ENCODE measurements at regions not wholly inside any gene's neighbourhood (a gene's known extent, or its start where the extent isn't known, plus 50 kb on each side); places are given as distances from the start of the nearest gene placed in this dataset.

- Histone ChIP-seq H3K4me3 (IDR thresholded peaks at IDR 0.05; ENCODE audit: insufficient read depth, low read depth, low read length) (no peak overlapping the region), H3K9ac (no peak overlapping the region), H2AFZ (ENCODE audit: low read depth) (no peak overlapping the region), H3K27ac (no peak overlapping the region), H3K4me1 (ENCODE audit: low read depth, poor library complexity, severe bottlenecking) (no peaks in the 10 kb centered on the region), H3K36me3 (ENCODE audit: insufficient read depth) (no peaks in the 10 kb centered on the region), H3K27me3 (ENCODE audit: insufficient read depth, low read depth) (no peaks in the 10 kb centered on the region), H3K4me2 (no peak overlapping the region), H3K79me2 (ENCODE audit: insufficient read depth, low read depth) (no peaks in the 10 kb centered on the region), H4K20me1 (ENCODE audit: insufficient read depth) (no peaks in the 10 kb centered on the region)
- no peak for TF ChIP-seq CTCF (conservative IDR thresholded peaks at IDR 0.05; ENCODE audit: low read depth, low read length)
These were observed 383.2 kb upstream of the SLC14A2 start for GRCh38 chr18:45232061-45232460.

GRCh38 chr18:45236676-45237075 is 378.6 kb upstream of the SLC14A2 start:
- Histone ChIP-seq H2AFZ (ENCODE audit: low read depth) (no peak overlapping the region), H3K27ac (no peak overlapping the region), H3K4me3 (IDR thresholded peaks at IDR 0.05; ENCODE audit: insufficient read depth, low read depth, low read length) (no peak overlapping the region), H3K27me3 (ENCODE audit: insufficient read depth, low read depth) (no peaks in the 10 kb centered on the region), H3K9ac (no peak overlapping the region), H3K79me2 (ENCODE audit: insufficient read depth, low read depth) (no peaks in the 10 kb centered on the region), H3K36me3 (ENCODE audit: insufficient read depth) (no peaks in the 10 kb centered on the region), H3K4me1 (ENCODE audit: low read depth, poor library complexity, severe bottlenecking) (no peaks in the 10 kb centered on the region), H3K4me2 (no peak overlapping the region), H4K20me1 (ENCODE audit: insufficient read depth) (no peaks in the 10 kb centered on the region)
- no peak for TF ChIP-seq CTCF (conservative IDR thresholded peaks at IDR 0.05; ENCODE audit: low read depth, low read length)

GRCh38 chr18:45237343-45238098 is 377.8 kb upstream of the SLC14A2 start:
- H3K36me3 ChIP-seq (ENCODE audit: insufficient read depth), result no peaks in the 10 kb centered on the region
- H3K4me1 ChIP-seq (ENCODE audit: low read depth, poor library complexity, severe bottlenecking), result no peaks in the 10 kb centered on the region
- TF ChIP-seq CTCF (conservative IDR thresholded peaks at IDR 0.05; ENCODE audit: low read depth, low read length), result no peak
- no peak overlapping the region for H3K9ac ChIP-seq
- no peaks in the 10 kb centered on the region for H3K27me3 ChIP-seq (ENCODE audit: insufficient read depth, low read depth)
- no peak overlapping the region for H3K4me2 ChIP-seq
- H3K79me2 ChIP-seq (ENCODE audit: insufficient read depth, low read depth), result no peaks in the 10 kb centered on the region
- no peak overlapping the region for H2AFZ ChIP-seq (ENCODE audit: low read depth)
- no peak overlapping the region for H3K4me3 ChIP-seq (IDR thresholded peaks at IDR 0.05; ENCODE audit: insufficient read depth, low read depth, low read length)
- no peak overlapping the region for H3K27ac ChIP-seq
- H4K20me1 ChIP-seq (ENCODE audit: insufficient read depth), result no peaks in the 10 kb centered on the region

GRCh38 chr18:45241271-45241670 is 374.0 kb upstream of the SLC14A2 start:
- Histone ChIP-seq H3K27me3 (ENCODE audit: insufficient read depth, low read depth) (no peaks in the 10 kb centered on the region), H3K4me2 (no peak overlapping the region), H3K79me2 (ENCODE audit: insufficient read depth, low read depth) (no peaks in the 10 kb centered on the region), H3K36me3 (ENCODE audit: insufficient read depth) (no peaks in the 10 kb centered on the region), H3K4me3 (IDR thresholded peaks at IDR 0.05; ENCODE audit: insufficient read depth, low read depth, low read length) (no peak overlapping the region), H3K9ac (no peak overlapping the region), H3K4me1 (ENCODE audit: low read depth, poor library complexity, severe bottlenecking) (no peaks in the 10 kb centered on the region), H3K27ac (no peak overlapping the region), H2AFZ (ENCODE audit: low read depth) (no peak overlapping the region), H4K20me1 (ENCODE audit: insufficient read depth) (no peaks in the 10 kb centered on the region)
- TF ChIP-seq CTCF (conservative IDR thresholded peaks at IDR 0.05; ENCODE audit: low read depth, low read length), result no peak

Data from KMS-11 (cell line).